GM12878 (cell line): ENCODE measurements at regions not wholly inside any gene's neighbourhood (a gene's known extent, or its start where the extent isn't known, plus 50 kb on each side); places are given as distances from the start of the nearest gene placed in this dataset.

Source experiments
- EP300 ChIP-seq, 2 experiments: fragments of 150-350 bp in 1 of 2; IDR thresholded peaks; 2 replicates each; pipeline ENCODE4 v1.6.1; 2011 to 2012; ENCODE audit warnings: low read depth in 2 of 2, low read length in 2 of 2, borderline replicate concordance in 1 of 2, improper control_type of control experiment in 1 of 2, inconsistent platforms in 1 of 2; ENCODE audit not compliant: control insufficient read depth in 1 of 2
- MAX ChIP-seq: IDR thresholded peaks from 2 replicates; pipeline ENCODE4 v1.6.1; 2012; ENCODE audit warnings: low read depth, low read length, improper control_type of control experiment
- SUZ12 ChIP-seq: fragments of 200-600 bp; sonication (generic); IDR thresholded peaks from one replicate; pipeline ENCODE4 v1.6.1; 2018; ENCODE audit warnings: antibody characterized with exemption, mild to moderate bottlenecking; ENCODE audit not compliant: unreplicated experiment
- TF ChIP-seq, protein P1 (sequence below): fragments of 450-650 bp; conservative IDR thresholded peaks from 2 replicates; pipeline ENCODE4 v1.6.1; 2017; ENCODE audit warnings: mild to moderate bottlenecking, moderate library complexity
- TF ChIP-seq, protein P2 (sequence below), 3 experiments: IDR thresholded peaks in 2 of 3; conservative IDR thresholded peaks in 1 of 3; 2 replicates each; pipeline ENCODE4 v1.5.1; 2011; ENCODE audit warnings: low read depth in 3 of 3, low read length in 3 of 3, mild to moderate bottlenecking in 3 of 3, control low read depth in 2 of 3, moderate library complexity in 2 of 3, inconsistent platforms in 1 of 3, mixed read lengths in 1 of 3; ENCODE audit not compliant: control insufficient read depth in 2 of 3, insufficient read depth in 1 of 3; ENCODE audit errors: extremely low read depth in 1 of 3

- no peak for TF ChIP-seq MAX
- TF ChIP-seq SUZ12: no peak
- TF ChIP-seq, protein P1, sequence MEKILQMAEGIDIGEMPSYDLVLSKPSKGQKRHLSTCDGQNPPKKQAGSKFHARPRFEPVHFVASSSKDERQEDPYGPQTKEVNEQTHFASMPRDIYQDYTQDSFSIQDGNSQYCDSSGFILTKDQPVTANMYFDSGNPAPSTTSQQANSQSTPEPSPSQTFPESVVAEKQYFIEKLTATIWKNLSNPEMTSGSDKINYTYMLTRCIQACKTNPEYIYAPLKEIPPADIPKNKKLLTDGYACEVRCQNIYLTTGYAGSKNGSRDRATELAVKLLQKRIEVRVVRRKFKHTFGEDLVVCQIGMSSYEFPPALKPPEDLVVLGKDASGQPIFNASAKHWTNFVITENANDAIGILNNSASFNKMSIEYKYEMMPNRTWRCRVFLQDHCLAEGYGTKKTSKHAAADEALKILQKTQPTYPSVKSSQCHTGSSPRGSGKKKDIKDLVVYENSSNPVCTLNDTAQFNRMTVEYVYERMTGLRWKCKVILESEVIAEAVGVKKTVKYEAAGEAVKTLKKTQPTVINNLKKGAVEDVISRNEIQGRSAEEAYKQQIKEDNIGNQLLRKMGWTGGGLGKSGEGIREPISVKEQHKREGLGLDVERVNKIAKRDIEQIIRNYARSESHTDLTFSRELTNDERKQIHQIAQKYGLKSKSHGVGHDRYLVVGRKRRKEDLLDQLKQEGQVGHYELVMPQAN: no peak
- TF ChIP-seq, protein P2, sequence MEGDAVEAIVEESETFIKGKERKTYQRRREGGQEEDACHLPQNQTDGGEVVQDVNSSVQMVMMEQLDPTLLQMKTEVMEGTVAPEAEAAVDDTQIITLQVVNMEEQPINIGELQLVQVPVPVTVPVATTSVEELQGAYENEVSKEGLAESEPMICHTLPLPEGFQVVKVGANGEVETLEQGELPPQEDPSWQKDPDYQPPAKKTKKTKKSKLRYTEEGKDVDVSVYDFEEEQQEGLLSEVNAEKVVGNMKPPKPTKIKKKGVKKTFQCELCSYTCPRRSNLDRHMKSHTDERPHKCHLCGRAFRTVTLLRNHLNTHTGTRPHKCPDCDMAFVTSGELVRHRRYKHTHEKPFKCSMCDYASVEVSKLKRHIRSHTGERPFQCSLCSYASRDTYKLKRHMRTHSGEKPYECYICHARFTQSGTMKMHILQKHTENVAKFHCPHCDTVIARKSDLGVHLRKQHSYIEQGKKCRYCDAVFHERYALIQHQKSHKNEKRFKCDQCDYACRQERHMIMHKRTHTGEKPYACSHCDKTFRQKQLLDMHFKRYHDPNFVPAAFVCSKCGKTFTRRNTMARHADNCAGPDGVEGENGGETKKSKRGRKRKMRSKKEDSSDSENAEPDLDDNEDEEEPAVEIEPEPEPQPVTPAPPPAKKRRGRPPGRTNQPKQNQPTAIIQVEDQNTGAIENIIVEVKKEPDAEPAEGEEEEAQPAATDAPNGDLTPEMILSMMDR (IDR thresholded peaks at IDR 0.05 in 2 of 3, conservative IDR thresholded peaks at IDR 0.05 in 1 of 3; ENCODE audit: control insufficient read depth in 2 of 3, extremely low read depth in 1 of 3, insufficient read depth in 1 of 3, low read depth in 3 of 3, low read length in 3 of 3): no peak
- TF ChIP-seq EP300 (IDR thresholded peaks at IDR 0.05; ENCODE audit: borderline replicate concordance in 1 of 2, control insufficient read depth in 1 of 2, low read depth in 2 of 2, low read length in 2 of 2): no peak
Observed at GRCh38 chr13:90803210-90803609, 544.3 kb upstream of the MIR17HG start.
